HL-60 (cell line): ENCODE measurements at regions not wholly inside any gene's neighbourhood (a gene's known extent, or its start where the extent isn't known, plus 50 kb on each side); places are given as distances from the start of the nearest gene placed in this dataset.

Experiments
- GABPA ChIP-seq: IDR thresholded peaks from 2 replicates; pipeline ENCODE4 v1.6.1; 2012; ENCODE audit warnings: low read depth
- POLR2AphosphoS5 ChIP-seq: IDR thresholded peaks from 2 replicates; pipeline ENCODE4 v1.6.1; 2012; ENCODE audit warnings: low read depth
- TF ChIP-seq, protein P1 (sequence below): IDR thresholded peaks from one replicate; pipeline ENCODE4 v1.5.1; 2011; ENCODE audit warnings: low read length, control low read depth, inconsistent platforms; ENCODE audit not compliant: insufficient read depth
- TF ChIP-seq, protein P2 (sequence below): IDR thresholded peaks from 2 replicates; pipeline ENCODE4 v1.6.1; 2012; ENCODE audit warnings: low read depth; ENCODE audit not compliant: insufficient replicate concordance

DNA sequence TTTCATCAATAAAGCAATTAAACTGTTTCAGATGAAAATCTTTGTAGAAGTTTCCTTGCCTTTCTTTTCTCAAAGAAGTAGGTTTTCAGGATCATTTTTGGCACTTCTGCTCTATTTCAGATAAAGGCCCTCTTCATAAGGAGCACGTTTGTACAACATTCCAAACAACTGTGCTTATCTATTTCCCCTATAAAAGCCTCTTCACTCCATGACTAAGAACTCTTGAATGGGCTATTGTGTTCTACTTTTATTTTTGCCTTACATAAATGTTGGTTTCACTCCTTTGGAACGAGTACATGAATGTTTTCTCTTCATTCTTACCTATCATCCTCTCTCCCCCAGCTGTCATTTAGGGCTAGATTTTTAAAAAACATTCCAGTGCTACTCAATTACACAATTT, 288.0 kb upstream of the PPP1R2C start:
- TF ChIP-seq, protein P1, sequence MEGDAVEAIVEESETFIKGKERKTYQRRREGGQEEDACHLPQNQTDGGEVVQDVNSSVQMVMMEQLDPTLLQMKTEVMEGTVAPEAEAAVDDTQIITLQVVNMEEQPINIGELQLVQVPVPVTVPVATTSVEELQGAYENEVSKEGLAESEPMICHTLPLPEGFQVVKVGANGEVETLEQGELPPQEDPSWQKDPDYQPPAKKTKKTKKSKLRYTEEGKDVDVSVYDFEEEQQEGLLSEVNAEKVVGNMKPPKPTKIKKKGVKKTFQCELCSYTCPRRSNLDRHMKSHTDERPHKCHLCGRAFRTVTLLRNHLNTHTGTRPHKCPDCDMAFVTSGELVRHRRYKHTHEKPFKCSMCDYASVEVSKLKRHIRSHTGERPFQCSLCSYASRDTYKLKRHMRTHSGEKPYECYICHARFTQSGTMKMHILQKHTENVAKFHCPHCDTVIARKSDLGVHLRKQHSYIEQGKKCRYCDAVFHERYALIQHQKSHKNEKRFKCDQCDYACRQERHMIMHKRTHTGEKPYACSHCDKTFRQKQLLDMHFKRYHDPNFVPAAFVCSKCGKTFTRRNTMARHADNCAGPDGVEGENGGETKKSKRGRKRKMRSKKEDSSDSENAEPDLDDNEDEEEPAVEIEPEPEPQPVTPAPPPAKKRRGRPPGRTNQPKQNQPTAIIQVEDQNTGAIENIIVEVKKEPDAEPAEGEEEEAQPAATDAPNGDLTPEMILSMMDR: no peak
- TF ChIP-seq POLR2AphosphoS5 (no peak), GABPA (no peak)
- TF ChIP-seq, protein P2, sequence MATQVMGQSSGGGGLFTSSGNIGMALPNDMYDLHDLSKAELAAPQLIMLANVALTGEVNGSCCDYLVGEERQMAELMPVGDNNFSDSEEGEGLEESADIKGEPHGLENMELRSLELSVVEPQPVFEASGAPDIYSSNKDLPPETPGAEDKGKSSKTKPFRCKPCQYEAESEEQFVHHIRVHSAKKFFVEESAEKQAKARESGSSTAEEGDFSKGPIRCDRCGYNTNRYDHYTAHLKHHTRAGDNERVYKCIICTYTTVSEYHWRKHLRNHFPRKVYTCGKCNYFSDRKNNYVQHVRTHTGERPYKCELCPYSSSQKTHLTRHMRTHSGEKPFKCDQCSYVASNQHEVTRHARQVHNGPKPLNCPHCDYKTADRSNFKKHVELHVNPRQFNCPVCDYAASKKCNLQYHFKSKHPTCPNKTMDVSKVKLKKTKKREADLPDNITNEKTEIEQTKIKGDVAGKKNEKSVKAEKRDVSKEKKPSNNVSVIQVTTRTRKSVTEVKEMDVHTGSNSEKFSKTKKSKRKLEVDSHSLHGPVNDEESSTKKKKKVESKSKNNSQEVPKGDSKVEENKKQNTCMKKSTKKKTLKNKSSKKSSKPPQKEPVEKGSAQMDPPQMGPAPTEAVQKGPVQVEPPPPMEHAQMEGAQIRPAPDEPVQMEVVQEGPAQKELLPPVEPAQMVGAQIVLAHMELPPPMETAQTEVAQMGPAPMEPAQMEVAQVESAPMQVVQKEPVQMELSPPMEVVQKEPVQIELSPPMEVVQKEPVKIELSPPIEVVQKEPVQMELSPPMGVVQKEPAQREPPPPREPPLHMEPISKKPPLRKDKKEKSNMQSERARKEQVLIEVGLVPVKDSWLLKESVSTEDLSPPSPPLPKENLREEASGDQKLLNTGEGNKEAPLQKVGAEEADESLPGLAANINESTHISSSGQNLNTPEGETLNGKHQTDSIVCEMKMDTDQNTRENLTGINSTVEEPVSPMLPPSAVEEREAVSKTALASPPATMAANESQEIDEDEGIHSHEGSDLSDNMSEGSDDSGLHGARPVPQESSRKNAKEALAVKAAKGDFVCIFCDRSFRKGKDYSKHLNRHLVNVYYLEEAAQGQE: no peak
